Stimulated activated CD4-positive, alpha-beta T cell treated with anti-CD3 and anti-CD28 coated beads, Interleukin-4, amount 100 ng/mL, for 4 hours (primary cell): ENCODE measurements at regions not wholly inside any gene's neighbourhood (a gene's known extent, or its start where the extent isn't known, plus 50 kb on each side); places are given as distances from the start of the nearest gene placed in this dataset.

Experiments
- DNase-seq, 2 experiments: peaks; one replicate each; pipeline ENCODE4 v3.0.0-alpha.2; 2020

DNA sequence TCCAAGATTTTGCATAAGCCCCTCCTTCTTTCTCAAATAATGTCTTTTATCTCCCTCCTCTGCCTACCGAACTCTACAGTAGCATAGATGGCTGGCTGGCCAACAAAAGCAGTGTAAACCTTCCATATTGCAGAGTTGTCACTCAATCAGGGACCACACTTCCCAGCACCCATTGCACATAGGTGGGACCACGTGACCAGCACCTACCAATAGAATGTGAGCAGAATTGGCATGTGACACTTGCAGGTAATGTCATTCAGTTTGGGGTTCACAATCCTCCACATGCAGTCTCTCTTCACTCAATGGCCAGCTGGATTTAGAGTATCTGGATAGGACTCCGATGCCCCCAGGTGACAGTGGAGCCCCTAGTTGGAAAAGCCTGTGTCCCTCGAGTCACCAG, 190.3 kb upstream of the CRY1 start:
- DNase-seq = no peak

DNA sequence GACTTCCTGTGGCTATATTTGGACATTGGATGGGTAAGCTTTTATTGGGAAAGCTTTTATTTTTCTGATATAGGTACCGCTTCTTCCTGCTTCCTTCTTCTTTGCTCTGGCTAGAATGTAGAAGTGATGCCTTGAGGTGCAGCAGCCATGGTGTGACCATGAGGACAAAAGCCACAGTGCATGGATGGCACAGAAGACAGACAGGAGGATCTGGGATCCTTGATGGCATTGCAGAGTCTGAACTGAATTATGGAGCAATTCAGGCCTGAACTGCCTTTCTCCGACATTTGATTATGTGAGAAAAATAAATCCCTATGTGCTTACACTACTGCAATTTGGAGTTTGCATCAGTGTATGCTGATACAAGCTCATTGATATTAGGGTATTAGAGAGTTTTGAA, 191.3 kb upstream of the CRY1 start:
- DNase-seq = no peak

DNA sequence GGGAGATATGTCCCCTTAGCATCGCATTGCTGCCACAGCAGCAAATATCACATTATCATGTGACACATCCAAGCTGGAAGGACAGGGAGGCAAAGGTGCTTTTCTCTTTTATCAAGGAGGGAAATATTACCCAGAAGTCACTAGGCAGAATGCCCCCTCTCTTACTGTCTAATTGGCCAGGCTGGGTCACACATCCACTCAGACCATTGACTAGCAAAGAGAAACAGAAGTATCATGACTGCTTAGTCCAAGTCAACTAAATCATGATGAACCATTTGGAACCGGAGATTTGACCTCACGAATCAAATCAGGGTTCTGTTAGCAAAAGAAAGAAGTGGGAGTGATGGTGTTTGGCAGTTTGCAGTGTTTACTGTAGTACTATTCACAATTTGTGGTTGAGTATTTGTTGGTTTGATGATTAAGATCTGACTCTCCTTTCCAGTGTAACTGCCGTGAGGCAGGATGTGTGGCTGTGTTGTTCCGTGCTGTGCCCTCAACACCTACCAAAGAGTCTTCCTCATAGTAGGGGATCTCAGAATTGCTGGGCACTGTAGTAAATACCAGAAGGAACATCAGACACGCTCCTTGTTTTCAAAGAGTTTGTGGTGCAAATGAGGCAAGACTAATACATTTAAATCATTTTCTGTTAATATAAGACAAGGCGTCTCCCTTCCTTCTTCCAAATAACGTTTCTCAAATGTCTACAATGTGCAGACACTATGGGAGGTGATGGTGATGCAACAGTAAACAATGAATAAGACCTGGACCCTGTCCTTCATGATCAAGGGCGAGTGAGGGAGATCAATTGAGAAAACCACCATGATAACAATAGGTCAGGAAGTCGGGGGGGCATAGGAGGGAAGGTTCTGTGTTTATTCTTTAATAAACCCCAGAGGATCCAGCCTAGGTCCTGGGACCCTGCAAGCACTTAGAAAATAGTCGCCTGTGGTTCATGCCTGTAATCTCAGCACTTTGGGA, 194.4 kb upstream of the CRY1 start:
- DNase-seq = no peak

- no peak for DNase-seq
These were observed 195.2 kb upstream of the CRY1 start for GRCh38 chr12:107288414-107289127.

DNA sequence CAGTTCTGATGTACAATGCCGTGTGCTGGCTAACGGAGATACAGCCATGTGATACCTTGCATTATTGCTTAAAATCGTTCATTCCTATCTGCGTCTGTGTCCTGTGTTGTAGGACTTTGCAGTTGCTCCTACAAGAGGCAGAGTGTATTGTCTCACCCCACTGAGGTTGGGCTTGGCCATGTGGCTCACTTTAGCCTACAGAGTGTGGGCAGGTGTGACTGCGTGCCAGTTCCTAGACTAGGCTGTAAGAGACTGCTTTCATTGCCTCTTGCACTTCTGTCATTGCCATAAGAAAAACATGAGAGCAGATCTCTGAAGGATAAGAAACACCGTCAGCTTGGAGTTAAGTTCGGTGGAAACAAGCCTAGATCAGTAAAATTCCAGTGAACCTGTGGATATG, 197.7 kb upstream of the CRY1 start:
- no peak for DNase-seq

DNA sequence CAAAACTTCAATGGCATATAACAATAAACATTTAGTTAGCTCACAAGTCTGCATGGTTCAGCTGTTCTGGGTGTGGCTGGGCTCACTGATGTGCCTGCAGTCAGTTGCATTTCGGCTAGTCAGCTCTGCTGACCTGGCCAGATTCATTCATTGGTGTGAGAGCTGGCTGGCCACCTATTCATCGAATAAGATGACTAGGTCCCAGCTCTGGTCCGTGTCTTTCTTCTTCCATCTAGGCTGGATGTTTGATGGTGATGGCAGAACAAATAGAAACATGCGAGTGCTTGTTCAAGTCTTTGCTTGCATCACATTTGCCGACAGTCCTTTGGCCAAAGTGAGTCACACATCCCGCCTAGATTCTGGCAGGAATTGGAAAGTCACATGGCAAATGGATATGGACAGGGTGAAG, 203.3 kb upstream of the CRY1 start:
- DNase-seq = no peak

- DNase-seq = no peak
These were observed 209.4 kb upstream of the CRY1 start for GRCh38 chr12:107302649-107303341.

GRCh38 chr12:107304588-107305532, 211.5 kb upstream of the CRY1 start:
- no peak for DNase-seq

DNA sequence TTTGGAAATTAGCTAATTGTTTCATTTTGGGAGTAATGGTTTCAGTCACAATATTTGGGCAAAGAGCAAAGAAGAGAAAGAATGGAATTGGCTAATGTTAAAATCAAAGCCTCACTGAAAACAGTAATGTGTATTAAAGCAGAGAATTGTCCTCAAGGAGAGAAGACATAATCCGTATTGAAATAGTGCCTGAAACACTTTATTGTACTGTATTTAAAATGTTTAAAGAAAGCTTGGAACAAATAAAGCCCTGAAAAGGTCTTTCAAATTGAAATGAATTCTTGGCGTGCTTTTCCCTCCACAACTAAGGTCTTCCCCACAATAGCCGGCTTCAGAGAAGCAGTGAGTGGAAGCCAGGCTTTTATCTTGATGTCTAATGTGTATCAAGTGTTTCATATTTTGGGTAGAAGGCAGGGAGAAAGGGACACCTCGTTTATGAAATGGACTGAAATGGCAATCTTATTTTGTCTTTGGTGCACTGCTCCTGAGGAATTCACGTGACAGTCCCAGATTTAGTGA, 212.9 kb upstream of the CRY1 start:
- DNase-seq = no peak

GRCh38 chr12:107308310-107308709, 215.0 kb upstream of the CRY1 start:
- DNase-seq = no peak

GRCh38 chr12:107309020-107309419, 215.7 kb upstream of the CRY1 start:
- no peak for DNase-seq

DNA sequence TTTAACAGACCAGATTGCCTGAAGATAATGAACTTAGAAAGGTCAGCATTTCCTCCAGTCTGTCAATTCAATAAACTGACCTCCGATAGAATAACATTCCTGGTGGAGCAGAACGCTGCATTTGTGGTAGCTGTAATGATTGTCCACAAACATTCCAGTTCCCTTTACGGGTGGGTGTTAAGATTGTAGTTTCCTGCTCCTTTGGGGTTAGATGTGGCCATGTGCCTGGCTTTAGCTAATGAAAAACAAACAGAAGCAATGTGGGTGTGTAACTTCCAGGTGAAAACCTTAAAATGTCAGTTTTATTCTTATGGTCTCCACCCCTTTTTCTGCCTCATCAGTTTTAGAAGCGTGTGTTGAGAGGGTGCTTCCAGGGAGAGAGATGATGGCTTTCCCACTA, 217.3 kb upstream of the CRY1 start:
- DNase-seq = no peak

DNA sequence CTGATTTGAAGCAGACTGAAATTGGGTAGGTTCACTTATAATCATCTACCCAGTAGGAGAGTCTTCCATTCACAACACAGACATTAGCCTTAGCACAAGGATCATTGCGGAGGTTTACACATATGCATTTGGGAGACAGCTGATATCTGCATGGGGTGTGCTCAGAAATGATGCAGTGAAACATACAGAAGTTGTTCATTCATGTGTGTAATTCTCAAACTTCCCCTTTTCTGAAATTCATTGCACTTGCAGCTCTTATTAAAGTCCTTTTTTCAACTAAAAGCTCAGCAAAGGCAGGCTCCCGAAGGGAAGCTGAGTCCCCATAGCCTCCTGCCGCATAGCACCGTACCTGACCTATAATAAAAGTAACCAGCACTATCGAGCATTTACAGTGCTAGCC, 218.3 kb upstream of the CRY1 start:
- no peak for DNase-seq

GRCh38 chr12:107317751-107318555, 224.6 kb upstream of the CRY1 start:
- peak; percentile 73 to 87 for DNase-seq

GRCh38 chr12:107318556-107318805, 225.1 kb upstream of the CRY1 start:
- DNase-seq = no peak

DNA sequence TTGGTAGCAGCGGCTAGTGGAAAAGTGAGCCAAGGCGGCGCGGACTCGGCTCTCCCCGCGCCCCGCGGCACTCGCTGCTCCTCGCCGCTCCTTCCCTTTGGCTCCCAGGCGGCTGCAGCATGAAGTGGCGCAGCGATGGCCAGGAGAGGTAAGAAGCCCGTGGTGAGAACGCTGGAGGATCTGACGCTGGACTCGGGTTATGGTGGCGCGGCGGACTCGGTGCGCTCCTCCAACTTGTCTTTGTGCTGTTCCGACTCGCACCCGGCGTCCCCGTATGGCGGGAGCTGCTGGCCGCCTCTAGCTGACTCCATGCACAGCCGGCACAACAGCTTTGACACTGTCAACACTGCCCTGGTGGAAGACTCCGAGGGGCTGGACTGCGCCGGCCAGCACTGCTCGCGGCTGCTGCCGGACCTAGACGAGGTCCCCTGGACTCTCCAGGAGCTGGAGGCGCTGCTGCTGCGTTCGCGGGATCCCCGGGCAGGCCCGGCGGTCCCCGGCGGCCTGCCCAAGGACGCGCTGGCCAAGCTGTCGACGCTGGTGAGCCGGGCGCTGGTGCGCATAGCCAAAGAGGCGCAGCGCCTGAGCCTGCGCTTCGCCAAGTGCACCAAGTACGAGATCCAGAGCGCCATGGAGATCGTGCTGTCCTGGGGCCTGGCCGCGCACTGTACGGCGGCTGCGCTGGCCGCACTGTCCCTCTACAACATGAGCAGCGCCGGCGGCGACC, 225.6 kb upstream of the CRY1 start:
- peak in 1 of 2 experiments; percentile 20 for DNase-seq

GRCh38 chr12:107319533-107320032, 226.2 kb upstream of the CRY1 start:
- peak in 1 of 2 experiments; percentile 19 for DNase-seq

- DNase-seq = peak; percentile 76 to 82
These were observed 226.9 kb upstream of the CRY1 start for GRCh38 chr12:107320033-107320928.

DNA sequence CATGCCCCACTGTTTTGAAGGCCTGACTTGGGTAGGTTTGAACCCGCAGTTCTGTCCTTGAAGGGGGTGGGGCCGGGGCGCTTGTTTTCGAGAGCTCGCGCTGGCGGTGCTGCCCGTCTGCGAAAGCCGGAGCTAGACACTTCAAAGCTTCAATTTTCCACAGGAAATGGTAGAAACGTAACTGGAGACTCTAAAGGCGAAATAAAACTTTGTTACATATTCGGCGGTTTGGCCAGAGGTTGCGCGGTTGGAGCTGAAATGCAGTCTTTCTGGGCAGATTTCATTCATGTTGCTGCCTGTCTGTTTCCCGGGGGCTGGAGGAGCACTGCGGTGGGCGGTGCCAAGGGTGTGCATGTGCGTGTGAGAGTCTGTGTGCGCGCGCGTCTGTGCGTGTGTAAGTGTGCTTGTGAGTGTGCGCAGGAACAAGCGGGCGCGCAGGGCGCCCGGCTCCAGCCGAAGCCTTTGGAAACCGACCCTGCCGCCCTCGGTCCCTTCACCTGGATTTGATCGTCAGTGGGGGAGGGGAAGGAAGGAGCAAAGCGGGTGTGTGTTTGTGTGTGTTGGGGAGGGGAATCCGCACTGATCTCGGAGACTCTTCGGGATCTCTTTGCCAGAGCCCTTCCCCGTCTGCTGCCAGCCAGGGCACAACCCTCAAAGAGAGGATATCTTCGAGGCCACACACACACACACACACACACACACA, 227.7 kb upstream of the CRY1 start:
- DNase-seq = peak; percentile 62 to 76
